A673 (cell line): ENCODE measurements at regions not wholly inside any gene's neighbourhood (a gene's known extent, or its start where the extent isn't known, plus 50 kb on each side); places are given as distances from the start of the nearest gene placed in this dataset.

ENCODE experiments used
- BruUV-seq: library from RNA; stranded (reverse); fragments of 400-500 nt; replicated peaks from 2 replicates; lab custom pipeline; 2021; lab: Mats Ljungman, UMichigan
- CTCF ChIA-PET: fragments of 300-600 bp; sonication (Branson Sonifier 250); formaldehyde crosslinking; loops from one replicate; lab custom pipeline; 2022; ENCODE audit warnings: antibody characterized with exemption; lab: Charles Lee
- POLR2A ChIA-PET: fragments of 300-600 bp; sonication (Branson Sonifier 250); formaldehyde crosslinking; loops from one replicate; lab custom pipeline; 2022; ENCODE audit warnings: antibody characterized with exemption; ENCODE audit not compliant: low non-redundant PET; lab: Charles Lee
- DNase-seq: peaks from one replicate; pipeline ENCODE4 v3.0.0-alpha.2; 2015; ENCODE audit warnings: low spot score
- H3K27ac ChIP-seq: fragments of 200-600 bp; sonication (generic); 2 replicates; pipeline ENCODE4 v1.5.1; 2016; ENCODE audit warnings: mixed run types, low read depth, mild to moderate bottlenecking, mixed read lengths, antibody characterized with exemption, low read length; ENCODE audit not compliant: poor library complexity, severe bottlenecking
- H3K27me3 ChIP-seq: fragments of 200-600 bp; sonication (generic); replicated peaks from 2 replicates; pipeline ENCODE4 v1.6.1; 2017; ENCODE audit warnings: mixed run types, low read depth, mild to moderate bottlenecking, mixed read lengths, antibody characterized with exemption, low read length; ENCODE audit not compliant: insufficient read depth, poor library complexity
- H3K36me3 ChIP-seq: fragments of 200-600 bp; sonication (generic); 2 replicates; pipeline ENCODE4 v1.6.1; 2016; ENCODE audit warnings: mixed run types, mild to moderate bottlenecking, mixed read lengths, antibody characterized with exemption, low read length; ENCODE audit not compliant: insufficient read depth, poor library complexity, severe bottlenecking
- H3K4me1 ChIP-seq: fragments of 200-600 bp; sonication (generic); 2 replicates; pipeline ENCODE4 v1.6.1; 2017; ENCODE audit warnings: mixed run types, mild to moderate bottlenecking, mixed read lengths, antibody characterized with exemption, low read length; ENCODE audit not compliant: insufficient read depth, poor library complexity, severe bottlenecking
- H3K4me3 ChIP-seq: fragments of 200-600 bp; sonication (generic); 2 replicates; pipeline ENCODE4 v1.5.1; 2016; ENCODE audit warnings: low read depth, mixed run types, mild to moderate bottlenecking, mixed read lengths, low read length; ENCODE audit not compliant: poor library complexity, severe bottlenecking
- H3K9me3 ChIP-seq: fragments of 200-600 bp; sonication (generic); 2 replicates; pipeline ENCODE4 v1.6.1; 2016; ENCODE audit warnings: mixed run types, low read depth, mild to moderate bottlenecking, mixed read lengths, antibody characterized with exemption, low read length; ENCODE audit not compliant: poor library complexity, severe bottlenecking
- EZH2 ChIP-seq: fragments of 200-600 bp; sonication (generic); IDR thresholded peaks from 2 replicates; pipeline ENCODE4 v1.6.1; 2017; ENCODE audit warnings: borderline replicate concordance, low read depth, mild to moderate bottlenecking, mixed read lengths, antibody characterized with exemption, low read length; ENCODE audit not compliant: poor library complexity, severe bottlenecking
- intact Hi-C: fragments of 100-400 bp; cut with micrococcal nuclease; formaldehyde crosslinking; loops from one replicate; pipeline ENCODE4 v1.10.0; 2022; ENCODE audit not compliant: unreplicated experiment
- TF ChIP-seq, protein P1 (sequence below): fragments of 300-800, 200-600 bp; sonication (generic); conservative IDR thresholded peaks from 2 replicates; pipeline ENCODE4 v1.5.1; 2017; ENCODE audit warnings: low read depth, mild to moderate bottlenecking, antibody characterized with exemption, low read length, moderate library complexity, mixed read lengths

DNA sequence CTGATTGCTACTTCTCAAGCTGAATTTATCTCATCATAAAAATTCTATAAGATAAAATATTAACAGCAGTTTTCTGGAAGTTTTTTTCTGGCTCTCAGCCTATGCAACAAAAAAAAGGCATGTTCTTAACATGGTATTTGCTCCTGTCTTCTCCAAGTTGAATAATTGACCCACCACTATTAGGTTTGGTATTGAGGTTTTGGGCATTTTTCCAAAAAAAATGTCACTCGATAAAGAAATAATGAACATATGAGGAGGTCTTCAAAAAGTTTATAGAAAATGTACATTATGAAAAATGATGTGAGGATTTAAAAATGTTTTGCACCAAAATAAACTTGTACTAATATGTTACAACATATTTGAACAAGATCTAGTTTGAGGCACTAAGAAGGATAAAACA is 808.6 kb upstream of the RAG2 start:
- H3K9me3 ChIP-seq, result no peaks in the 10 kb centered on the region
- H3K27me3 ChIP-seq, result no peaks in the 10 kb centered on the region
- ChIA-PET POLR2A (no interaction called here), CTCF (no interaction called here)
- no TSS peak for BruUV-seq
- no peaks in the 10 kb centered on the region for H3K36me3 ChIP-seq
- TF ChIP-seq, protein P1, sequence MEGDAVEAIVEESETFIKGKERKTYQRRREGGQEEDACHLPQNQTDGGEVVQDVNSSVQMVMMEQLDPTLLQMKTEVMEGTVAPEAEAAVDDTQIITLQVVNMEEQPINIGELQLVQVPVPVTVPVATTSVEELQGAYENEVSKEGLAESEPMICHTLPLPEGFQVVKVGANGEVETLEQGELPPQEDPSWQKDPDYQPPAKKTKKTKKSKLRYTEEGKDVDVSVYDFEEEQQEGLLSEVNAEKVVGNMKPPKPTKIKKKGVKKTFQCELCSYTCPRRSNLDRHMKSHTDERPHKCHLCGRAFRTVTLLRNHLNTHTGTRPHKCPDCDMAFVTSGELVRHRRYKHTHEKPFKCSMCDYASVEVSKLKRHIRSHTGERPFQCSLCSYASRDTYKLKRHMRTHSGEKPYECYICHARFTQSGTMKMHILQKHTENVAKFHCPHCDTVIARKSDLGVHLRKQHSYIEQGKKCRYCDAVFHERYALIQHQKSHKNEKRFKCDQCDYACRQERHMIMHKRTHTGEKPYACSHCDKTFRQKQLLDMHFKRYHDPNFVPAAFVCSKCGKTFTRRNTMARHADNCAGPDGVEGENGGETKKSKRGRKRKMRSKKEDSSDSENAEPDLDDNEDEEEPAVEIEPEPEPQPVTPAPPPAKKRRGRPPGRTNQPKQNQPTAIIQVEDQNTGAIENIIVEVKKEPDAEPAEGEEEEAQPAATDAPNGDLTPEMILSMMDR, result no peak
- no peaks in the 10 kb centered on the region for H3K4me1 ChIP-seq
- DNase-seq, result no peak
- H3K27ac ChIP-seq, result no peak overlapping the region
- no peak overlapping the region for H3K4me3 ChIP-seq
- intact Hi-C loops, result no loop called here

DNA sequence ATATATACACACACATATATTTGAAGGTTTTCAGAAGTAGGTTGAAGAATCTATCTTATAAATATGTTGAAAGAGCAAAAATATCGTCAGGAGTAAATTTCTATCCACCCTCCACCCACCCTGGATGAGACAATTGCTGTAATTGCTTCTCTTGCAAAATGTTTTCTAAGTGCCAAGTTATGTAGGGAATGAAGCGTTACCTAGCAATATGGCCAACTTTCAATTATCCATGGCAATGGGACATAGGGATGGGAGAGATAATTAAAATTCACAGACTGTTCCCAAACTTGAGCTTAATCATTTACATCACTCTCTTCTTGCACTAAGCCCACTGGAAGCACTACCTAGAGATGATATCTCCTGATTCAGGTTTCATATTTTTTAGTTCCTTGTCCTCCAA is 806.2 kb upstream of the RAG2 start:
- DNase-seq, result no peak
- H3K9me3 ChIP-seq, result no peaks in the 10 kb centered on the region
- BruUV-seq, result no TSS peak
- no peak overlapping the region for H3K27ac ChIP-seq
- H3K36me3 ChIP-seq, result no peaks in the 10 kb centered on the region
- H3K4me1 ChIP-seq, result no peaks in the 10 kb centered on the region
- intact Hi-C loops, result no loop called here
- H3K27me3 ChIP-seq, result no peaks in the 10 kb centered on the region
- H3K4me3 ChIP-seq, result no peak overlapping the region
- TF ChIP-seq, protein P1, result no peak
- TF ChIP-seq EZH2, result no peak
- POLR2A ChIA-PET, result no interaction called here
- CTCF ChIA-PET, result no interaction called here

DNA sequence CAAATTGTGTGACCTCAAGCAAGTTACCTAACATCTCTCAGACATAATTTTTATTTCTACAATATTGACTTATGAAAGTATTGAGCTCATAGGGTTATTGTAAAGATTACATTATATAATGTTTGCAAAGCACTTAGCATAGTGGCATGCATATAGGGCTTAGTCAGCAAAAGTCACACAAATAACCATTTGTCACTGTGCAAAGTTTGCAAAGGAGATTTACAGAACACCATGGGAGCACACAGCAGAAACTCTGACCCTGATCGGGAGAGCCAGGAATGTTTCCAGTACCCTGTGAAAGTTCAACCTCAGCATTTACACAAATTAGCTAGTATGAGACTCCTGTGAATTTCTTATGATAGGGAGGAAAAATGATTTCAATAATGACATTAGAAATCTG is 804.6 kb upstream of the RAG2 start:
- no peak for TF ChIP-seq EZH2
- TF ChIP-seq, protein P1, result no peak
- intact Hi-C loops, result no loop called here
- Histone ChIP-seq H3K9me3 (peaks cover 6% of the 10 kb centered on the region), H3K4me3 (no peak overlapping the region), H3K4me1 (no peaks in the 10 kb centered on the region), H3K27me3 (no peaks in the 10 kb centered on the region), H3K27ac (no peak overlapping the region), H3K36me3 (no peaks in the 10 kb centered on the region)
- ChIA-PET POLR2A (no interaction called here), CTCF (no interaction called here)
- BruUV-seq, result no TSS peak
- DNase-seq, result no peak
